Adrenal gland (tissue), 5 donors: ENCODE measurements at regions not wholly inside any gene's neighbourhood (a gene's known extent, or its start where the extent isn't known, plus 50 kb on each side); places are given as distances from the start of the nearest gene placed in this dataset.

Experiments
- POLR2A ChIP-seq, 2 donors: fragments of 450-650 bp; IDR thresholded peaks; one replicate each; pipeline ENCODE4 v1.6.1; 2017; ENCODE audit warnings: antibody characterized with exemption in 2 of 2, mild to moderate bottlenecking in 2 of 2, moderate library complexity in 1 of 2
- TF ChIP-seq, protein P1 (sequence below), 6 experiments: fragments of 450-650 bp in 4 of 6; fragments of 200-600 bp in 2 of 6; sonication (generic) in 1 of 6; IDR thresholded peaks; 1 replicate in 5 of 6; 2 replicates in 1 of 6; pipeline versions ENCODE4 v1.5.1 to v1.8.0; 2016 to 2021; ENCODE audit warnings: antibody characterized with exemption in 6 of 6, mild to moderate bottlenecking in 2 of 6, moderate library complexity in 1 of 6
- donor health status: DM: no; HTN: no; CAD: no.

GRCh38 chr6:168726312-168726856, 285.4 kb downstream of the SMOC2 start:
- TF ChIP-seq, protein P1, sequence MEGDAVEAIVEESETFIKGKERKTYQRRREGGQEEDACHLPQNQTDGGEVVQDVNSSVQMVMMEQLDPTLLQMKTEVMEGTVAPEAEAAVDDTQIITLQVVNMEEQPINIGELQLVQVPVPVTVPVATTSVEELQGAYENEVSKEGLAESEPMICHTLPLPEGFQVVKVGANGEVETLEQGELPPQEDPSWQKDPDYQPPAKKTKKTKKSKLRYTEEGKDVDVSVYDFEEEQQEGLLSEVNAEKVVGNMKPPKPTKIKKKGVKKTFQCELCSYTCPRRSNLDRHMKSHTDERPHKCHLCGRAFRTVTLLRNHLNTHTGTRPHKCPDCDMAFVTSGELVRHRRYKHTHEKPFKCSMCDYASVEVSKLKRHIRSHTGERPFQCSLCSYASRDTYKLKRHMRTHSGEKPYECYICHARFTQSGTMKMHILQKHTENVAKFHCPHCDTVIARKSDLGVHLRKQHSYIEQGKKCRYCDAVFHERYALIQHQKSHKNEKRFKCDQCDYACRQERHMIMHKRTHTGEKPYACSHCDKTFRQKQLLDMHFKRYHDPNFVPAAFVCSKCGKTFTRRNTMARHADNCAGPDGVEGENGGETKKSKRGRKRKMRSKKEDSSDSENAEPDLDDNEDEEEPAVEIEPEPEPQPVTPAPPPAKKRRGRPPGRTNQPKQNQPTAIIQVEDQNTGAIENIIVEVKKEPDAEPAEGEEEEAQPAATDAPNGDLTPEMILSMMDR (IDR thresholded peaks at IDR 0.05): no peak
- no peak for TF ChIP-seq POLR2A (IDR thresholded peaks at IDR 0.05)
